H9 (cell line): ENCODE measurements at regions not wholly inside any gene's neighbourhood (a gene's known extent, or its start where the extent isn't known, plus 50 kb on each side); places are given as distances from the start of the nearest gene placed in this dataset.

Experiments
- DNase-seq: peaks from one replicate; pipeline ENCODE4 v3.0.0-alpha.2; 2017
- H2AFZ ChIP-seq: one replicate; pipeline ENCODE4 v1.6.1; 2013; ENCODE audit warnings: mild to moderate bottlenecking, low read length, control low read depth, moderate library complexity
- H2AK5ac ChIP-seq: 2 replicates; pipeline ENCODE4 v1.6.1; 2013; ENCODE audit warnings: low read length, control low read depth, mixed read lengths; ENCODE audit not compliant: insufficient read length
- H2BK120ac ChIP-seq: one replicate; pipeline ENCODE4 v1.6.1; 2013; ENCODE audit warnings: low read depth, mild to moderate bottlenecking, low read length, control low read depth, inconsistent platforms; ENCODE audit not compliant: poor library complexity, severe bottlenecking
- H2BK12ac ChIP-seq: 2 replicates; pipeline ENCODE4 v1.6.1; 2013; ENCODE audit warnings: low read length, control low read depth, mixed read lengths, low read depth; ENCODE audit not compliant: insufficient read length
- H2BK15ac ChIP-seq: 2 replicates; pipeline ENCODE4 v1.6.1; 2013; ENCODE audit warnings: low read depth, low read length, control low read depth
- H2BK20ac ChIP-seq: one replicate; pipeline ENCODE4 v1.6.1; 2013; ENCODE audit warnings: low read depth, mild to moderate bottlenecking, low read length, control low read depth, inconsistent platforms; ENCODE audit not compliant: poor library complexity, severe bottlenecking
- H2BK5ac ChIP-seq: 2 replicates; pipeline ENCODE4 v1.6.1; 2013; ENCODE audit warnings: low read length, control low read depth, mixed read lengths; ENCODE audit not compliant: insufficient read length
- H3K14ac ChIP-seq: 2 replicates; pipeline ENCODE4 v1.6.1; 2013; ENCODE audit warnings: low read length, control low read depth; ENCODE audit not compliant: insufficient read depth
- H3K18ac ChIP-seq: 2 replicates; pipeline ENCODE4 v1.6.1; 2013; ENCODE audit warnings: low read depth, mild to moderate bottlenecking, mixed read lengths, low read length, control low read depth; ENCODE audit not compliant: insufficient read length
- H3K23ac ChIP-seq: 2 replicates; pipeline ENCODE4 v1.6.1; 2013; ENCODE audit warnings: low read length, control low read depth, mixed read lengths, low read depth; ENCODE audit not compliant: insufficient read length
- H3K23me2 ChIP-seq: 2 replicates; pipeline ENCODE4 v1.6.1; 2013; ENCODE audit warnings: low read depth, mild to moderate bottlenecking, mixed read lengths, low read length, control low read depth; ENCODE audit not compliant: insufficient read length, poor library complexity, severe bottlenecking
- H3K27ac ChIP-seq: 2 replicates; pipeline ENCODE4 v1.5.1; 2013; ENCODE audit warnings: low read length, control low read depth, mixed read lengths, low read depth; ENCODE audit not compliant: insufficient read length
- H3K27me3 ChIP-seq: 2 replicates; pipeline ENCODE4 v1.6.1; 2013; ENCODE audit warnings: low read length, control low read depth, inconsistent platforms; ENCODE audit not compliant: insufficient read depth
- H3K4ac ChIP-seq: 2 replicates; pipeline ENCODE4 v1.6.1; 2013; ENCODE audit warnings: low read depth, mild to moderate bottlenecking, control low read depth, inconsistent platforms, low read length, moderate library complexity
- H3K4me1 ChIP-seq: 2 replicates; pipeline ENCODE4 v1.6.1; 2013; ENCODE audit warnings: low read length, control low read depth, inconsistent platforms; ENCODE audit not compliant: insufficient read depth
- H3K4me2 ChIP-seq: 2 replicates; pipeline ENCODE4 v1.6.1; 2013; ENCODE audit warnings: low read length, control low read depth, mixed read lengths; ENCODE audit not compliant: insufficient read length, insufficient read depth
- H3K56ac ChIP-seq: 2 replicates; pipeline ENCODE4 v1.6.1; 2013; ENCODE audit warnings: low read depth, mild to moderate bottlenecking, mixed read lengths, low read length, control low read depth; ENCODE audit not compliant: insufficient read length
- H3K79me1 ChIP-seq: 2 replicates; pipeline ENCODE4 v1.6.1; 2013; ENCODE audit warnings: low read depth, mild to moderate bottlenecking, moderate library complexity, low read length, control low read depth, inconsistent platforms; ENCODE audit not compliant: insufficient read depth, poor library complexity, severe bottlenecking
- H3K79me2 ChIP-seq: 2 replicates; pipeline ENCODE4 v1.6.1; 2013; ENCODE audit warnings: low read length, control low read depth, inconsistent platforms; ENCODE audit not compliant: insufficient read depth
- H3K9ac ChIP-seq: 2 replicates; pipeline ENCODE4 v1.6.1; 2013; ENCODE audit warnings: low read length, control low read depth, mixed read lengths; ENCODE audit not compliant: insufficient read length; ENCODE audit errors: extremely low read depth
- H3K9me3 ChIP-seq: one replicate; pipeline ENCODE4 v1.6.1; 2013; ENCODE audit warnings: low read depth, low read length, inconsistent platforms; ENCODE audit not compliant: control insufficient read depth
- H3T11ph ChIP-seq: one replicate; pipeline ENCODE4 v1.6.1; 2013; ENCODE audit warnings: mild to moderate bottlenecking, low read length, control low read depth, inconsistent platforms
- H4K20me1 ChIP-seq: one replicate; pipeline ENCODE4 v1.6.1; 2013; ENCODE audit not compliant: control insufficient read depth, insufficient read length, insufficient read depth
- H4K5ac ChIP-seq: 2 replicates; pipeline ENCODE4 v1.6.1; 2013; ENCODE audit warnings: low read depth, mild to moderate bottlenecking, mixed read lengths, low read length, control low read depth; ENCODE audit not compliant: insufficient read length
- H4K8ac ChIP-seq: replicated peaks from 2 replicates; pipeline ENCODE4 v1.6.1; 2013; ENCODE audit warnings: low read length, control low read depth, mixed read lengths, low read depth; ENCODE audit not compliant: insufficient read length
- H4K91ac ChIP-seq: 2 replicates; pipeline ENCODE4 v1.6.1; 2013; ENCODE audit warnings: low read depth, mild to moderate bottlenecking, moderate library complexity, mixed read lengths, low read length, control low read depth; ENCODE audit not compliant: insufficient read length
- H3K27ac Mint-ChIP-seq, 3 experiments: 2 replicates in 2 of 3; 3 replicates in 1 of 3; pipeline ENCODE4 v1.8.0; 2020 to 2021; ENCODE audit warnings: mixed read lengths in 3 of 3, mild to moderate bottlenecking in 1 of 3, moderate library complexity in 1 of 3
- H3K27me3 Mint-ChIP-seq: 2 replicates; pipeline ENCODE4 v1.8.0; 2021; ENCODE audit warnings: low read depth, mild to moderate bottlenecking, moderate library complexity, mixed read lengths
- H3K36me3 Mint-ChIP-seq, 3 experiments: 2 replicates in 2 of 3; 3 replicates in 1 of 3; pipeline ENCODE4 v1.8.0; 2020 to 2021; ENCODE audit warnings: low read depth in 3 of 3, mixed read lengths in 3 of 3; ENCODE audit not compliant: insufficient read depth in 1 of 3
- H3K4me1 Mint-ChIP-seq, 2 experiments: 2 replicates each; pipeline ENCODE4 v1.8.0; 2020; ENCODE audit warnings: mixed read lengths in 2 of 2
- H3K4me3 Mint-ChIP-seq, 2 experiments: 2 replicates in 1 of 2; 3 replicates in 1 of 2; pipeline ENCODE4 v1.8.0; 2020 to 2021; ENCODE audit warnings: mild to moderate bottlenecking in 2 of 2, mixed read lengths in 2 of 2, moderate library complexity in 1 of 2
- H3K9me3 Mint-ChIP-seq, 2 experiments: 2 replicates in 1 of 2; 3 replicates in 1 of 2; pipeline ENCODE4 v1.8.0; 2020; ENCODE audit warnings: mild to moderate bottlenecking in 2 of 2, mixed read lengths in 2 of 2, moderate library complexity in 1 of 2
- WGBS: extraction: QIAGEN DNeasy Blood & Tissue Kit; methylation state at CpG from one replicate; pipeline ENCODE4 v1.1.7; 2013; ENCODE audit warnings: missing lambda C conversion rate, low lambda C conversion rate, mixed read lengths; ENCODE audit not compliant: insufficient read length; ENCODE audit errors: extremely low coverage; 5-methylcytosine and 5-hydroxymethylcytosine counted together
- TF ChIP-seq, protein P1 (sequence below): fragments of 200-600 bp; sonication (generic); conservative IDR thresholded peaks from 3 replicates; pipeline ENCODE4 v1.8.0; 2021; ENCODE audit warnings: antibody characterized with exemption, mild to moderate bottlenecking

DNA sequence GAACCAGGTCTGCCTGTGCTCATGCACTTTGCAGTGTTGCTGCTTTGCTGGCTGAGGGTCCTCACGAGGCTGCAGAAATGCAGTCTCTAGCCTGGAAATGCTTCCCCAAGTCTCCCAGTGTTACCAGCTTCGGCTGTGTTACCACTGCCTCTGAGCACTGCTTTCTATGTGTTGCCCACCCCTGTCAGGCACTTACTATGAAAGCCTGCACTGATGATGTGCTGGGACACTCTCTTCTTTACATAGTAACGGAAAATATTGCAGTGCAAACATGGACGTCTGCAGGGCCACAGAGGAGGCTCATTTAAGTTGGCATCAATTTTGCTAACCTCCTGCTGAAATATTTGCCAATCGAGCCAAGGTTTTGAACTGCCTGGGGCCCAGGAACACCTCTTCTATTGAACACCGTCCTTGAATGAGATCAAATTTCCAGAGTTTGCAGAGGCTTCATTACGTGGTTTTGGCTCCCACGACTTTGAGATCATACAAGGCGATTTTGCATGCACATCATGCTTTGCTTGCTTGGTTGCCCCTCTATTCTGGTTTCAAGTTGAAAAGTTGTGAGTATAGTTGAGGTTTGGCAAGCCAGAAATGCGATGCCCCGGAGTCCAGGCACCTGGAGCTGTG lies 404.7 kb upstream of the PODXL start:
- no CpG with 5 or more reads among the region's 11 CpGs for WGBS
- H3K9ac ChIP-seq: no peak overlapping the region
- TF ChIP-seq, protein P1, sequence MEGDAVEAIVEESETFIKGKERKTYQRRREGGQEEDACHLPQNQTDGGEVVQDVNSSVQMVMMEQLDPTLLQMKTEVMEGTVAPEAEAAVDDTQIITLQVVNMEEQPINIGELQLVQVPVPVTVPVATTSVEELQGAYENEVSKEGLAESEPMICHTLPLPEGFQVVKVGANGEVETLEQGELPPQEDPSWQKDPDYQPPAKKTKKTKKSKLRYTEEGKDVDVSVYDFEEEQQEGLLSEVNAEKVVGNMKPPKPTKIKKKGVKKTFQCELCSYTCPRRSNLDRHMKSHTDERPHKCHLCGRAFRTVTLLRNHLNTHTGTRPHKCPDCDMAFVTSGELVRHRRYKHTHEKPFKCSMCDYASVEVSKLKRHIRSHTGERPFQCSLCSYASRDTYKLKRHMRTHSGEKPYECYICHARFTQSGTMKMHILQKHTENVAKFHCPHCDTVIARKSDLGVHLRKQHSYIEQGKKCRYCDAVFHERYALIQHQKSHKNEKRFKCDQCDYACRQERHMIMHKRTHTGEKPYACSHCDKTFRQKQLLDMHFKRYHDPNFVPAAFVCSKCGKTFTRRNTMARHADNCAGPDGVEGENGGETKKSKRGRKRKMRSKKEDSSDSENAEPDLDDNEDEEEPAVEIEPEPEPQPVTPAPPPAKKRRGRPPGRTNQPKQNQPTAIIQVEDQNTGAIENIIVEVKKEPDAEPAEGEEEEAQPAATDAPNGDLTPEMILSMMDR: no peak
- no peaks in the 10 kb centered on the region for H3K79me2 ChIP-seq
- no peak for DNase-seq
- H3K27ac ChIP-seq: no peak overlapping the region
- H3K27me3 Mint-ChIP-seq: peaks cover 1% of the 10 kb centered on the region
- H3K4me1 ChIP-seq: peaks cover under 1% of the 10 kb centered on the region; the same call in 1 of the 2 replicates
- no peak overlapping the region for H2BK5ac ChIP-seq
- H2BK15ac ChIP-seq: no peak overlapping the region
- no peak overlapping the region for H3K14ac ChIP-seq
- no peaks in the 10 kb centered on the region for H3K27me3 ChIP-seq
- H2BK20ac ChIP-seq: no peak overlapping the region
- H3K23me2 ChIP-seq: no peaks in the 10 kb centered on the region
- no peak overlapping the region for H2BK12ac ChIP-seq
- no peak overlapping the region for H3K4me3 Mint-ChIP-seq
- no peak overlapping the region for H2BK120ac ChIP-seq
- no peak overlapping the region for H3K4ac ChIP-seq
- H3K4me2 ChIP-seq: no peak overlapping the region
- peaks cover 13 to 14% of the 10 kb centered on the region in 2 experiments for H3K4me1 Mint-ChIP-seq
- H3K56ac ChIP-seq: no peak overlapping the region
- no peak overlapping the region for H4K91ac ChIP-seq
- no peak overlapping the region for H3K18ac ChIP-seq
- no peak overlapping the region for H3K23ac ChIP-seq
- no peak overlapping the region for H2AK5ac ChIP-seq
- H3K9me3 Mint-ChIP-seq: peaks cover 3 to 4% of the 10 kb centered on the region in 2 experiments; a peak in 2 of 5 replicates
- no peak overlapping the region for H4K5ac ChIP-seq
- no peak overlapping the region for H4K8ac ChIP-seq
- H3K9me3 ChIP-seq: no peaks in the 10 kb centered on the region
- H3K79me1 ChIP-seq: no peaks in the 10 kb centered on the region
- no peak overlapping the region for H2AFZ ChIP-seq
- no peak overlapping the region for H3K27ac Mint-ChIP-seq
- no peak overlapping the region for H3T11ph ChIP-seq
- H4K20me1 ChIP-seq: no peaks in the 10 kb centered on the region
- peaks cover 0 to 5% (median 0%) of the 10 kb centered on the region in 3 experiments; a peak in 1 of 7 replicates for H3K36me3 Mint-ChIP-seq
